Liver (tissue), 8 donors: ENCODE measurements at regions not wholly inside any gene's neighbourhood (a gene's known extent, or its start where the extent isn't known, plus 50 kb on each side); places are given as distances from the start of the nearest gene placed in this dataset.
"Not testable (repeated sequence)": the region's sequence is repeated elsewhere in the genome, so short reads cannot be mapped to it uniquely, and the experiment has no call there.

Experiments used
- DNase-seq: peaks from one replicate; pipeline ENCODE4 v3.0.0-alpha.2; 2017; ENCODE audit warnings: low spot score
- H3K27ac ChIP-seq, 2 donors: one replicate each; pipeline ENCODE4 v1.7.0; 2013; ENCODE audit warnings: inconsistent platforms in 2 of 2, low read length in 2 of 2, control low read depth in 1 of 2, low read depth in 1 of 2, mild to moderate bottlenecking in 1 of 2
- H3K27me3 ChIP-seq, 4 donors: one replicate each; pipeline versions ENCODE4 v1.6.1 to v1.7.0; 2013; ENCODE audit warnings: low read length in 3 of 4, inconsistent platforms in 1 of 4, mild to moderate bottlenecking in 1 of 4, moderate library complexity in 1 of 4; ENCODE audit not compliant: control insufficient read depth in 4 of 4, insufficient read depth in 4 of 4
- H3K36me3 ChIP-seq, 4 donors: one replicate each; pipeline versions ENCODE4 v1.6.1 to v1.7.0; 2013; ENCODE audit warnings: low read length in 3 of 4, mild to moderate bottlenecking in 3 of 4, low read depth in 1 of 4, moderate library complexity in 1 of 4; ENCODE audit not compliant: control insufficient read depth in 4 of 4, insufficient read depth in 3 of 4
- H3K4me1 ChIP-seq, 4 donors: one replicate each; pipeline versions ENCODE4 v1.6.1 to v1.7.0; 2013; ENCODE audit warnings: low read length in 3 of 4, mild to moderate bottlenecking in 3 of 4, moderate library complexity in 1 of 4; ENCODE audit not compliant: control insufficient read depth in 4 of 4, insufficient read depth in 4 of 4
- H3K4me3 ChIP-seq, 3 donors: one replicate each; pipeline versions ENCODE4 v1.6.1 to v1.7.0; 2013; ENCODE audit warnings: low read length in 3 of 3, control low read depth in 1 of 3, low read depth in 1 of 3, mild to moderate bottlenecking in 1 of 3
- H3K9ac ChIP-seq, 2 donors: one replicate each; pipeline ENCODE4 v1.7.0; 2013; ENCODE audit warnings: low read length in 2 of 2, mild to moderate bottlenecking in 2 of 2, moderate library complexity in 2 of 2, control low read depth in 1 of 2, low read depth in 1 of 2
- H3K9me3 ChIP-seq, 4 donors: one replicate each; pipeline versions ENCODE4 v1.6.1 to v1.7.0; 2013; ENCODE audit warnings: low read length in 3 of 4; ENCODE audit not compliant: control insufficient read depth in 4 of 4
- FOXA2 ChIP-seq: IDR thresholded peaks from 2 replicates; pipeline ENCODE4 v1.6.1; 2016; ENCODE audit warnings: antibody characterized with exemption
- GABPA ChIP-seq, 2 donors: IDR thresholded peaks in 1 of 2; conservative IDR thresholded peaks in 1 of 2; 2 replicates each; pipeline ENCODE4 v1.6.1; 2016; ENCODE audit warnings: antibody characterized with exemption in 2 of 2, mild to moderate bottlenecking in 1 of 2, moderate library complexity in 1 of 2
- JUND ChIP-seq, 2 donors: IDR thresholded peaks; 2 replicates each; pipeline ENCODE4 v1.6.1; 2016; ENCODE audit warnings: antibody characterized with exemption in 2 of 2
- NR2F2 ChIP-seq: IDR thresholded peaks from 2 replicates; pipeline ENCODE4 v1.6.1; 2016; ENCODE audit warnings: antibody characterized with exemption
- RAD21 ChIP-seq, 2 donors: IDR thresholded peaks; 2 replicates each; pipeline ENCODE4 v1.6.1; 2016; ENCODE audit warnings: antibody characterized with exemption in 2 of 2, mild to moderate bottlenecking in 2 of 2
- REST ChIP-seq: IDR thresholded peaks from 2 replicates; pipeline ENCODE4 v1.6.1; 2016; ENCODE audit warnings: antibody characterized with exemption, mild to moderate bottlenecking
- RXRA ChIP-seq, 2 donors: IDR thresholded peaks; 2 replicates each; pipeline ENCODE4 v1.6.1; 2017 to 2018; ENCODE audit warnings: antibody characterized with exemption in 2 of 2, mild to moderate bottlenecking in 1 of 2
- SP1 ChIP-seq: IDR thresholded peaks from 2 replicates; pipeline ENCODE4 v1.6.1; 2018; ENCODE audit warnings: antibody characterized with exemption, mild to moderate bottlenecking
- YY1 ChIP-seq: IDR thresholded peaks from 2 replicates; pipeline ENCODE4 v1.6.1; 2016; ENCODE audit warnings: antibody characterized with exemption, mild to moderate bottlenecking
- WGBS: extraction: QIAGEN DNeasy Blood & Tissue Kit; methylation state at CpG from one replicate; pipeline ENCODE4 v1.1.7; 2013; 5-methylcytosine and 5-hydroxymethylcytosine counted together
- TF ChIP-seq, protein P1 (sequence below): IDR thresholded peaks from 2 replicates; pipeline ENCODE4 v1.6.1; 2016; ENCODE audit warnings: antibody characterized with exemption
- TF ChIP-seq, protein P2 (sequence below): IDR thresholded peaks from 2 replicates; pipeline ENCODE4 v1.6.1; 2016; ENCODE audit warnings: antibody characterized with exemption
- TF ChIP-seq, protein P3 (sequence below): fragments of 150-350 bp; IDR thresholded peaks from 2 replicates; pipeline ENCODE4 v1.5.1; 2017; ENCODE audit warnings: improper control_type of control experiment, low read depth, low read length; ENCODE audit not compliant: missing input control
- donor health status: healthy.
- donor health status: healthy.
- donor health status: healthy.
- donor health status: healthy.
- donor health status: healthy.

- no peaks in the 10 kb centered on the region for H3K9me3 ChIP-seq
- H3K36me3 ChIP-seq, result no peaks in the 10 kb centered on the region
- H3K4me3 ChIP-seq, result no peak overlapping the region
- no peak overlapping the region for H3K27ac ChIP-seq
- H3K4me1 ChIP-seq, result no peaks in the 10 kb centered on the region
- no peaks in the 10 kb centered on the region for H3K27me3 ChIP-seq
- H3K9ac ChIP-seq, result no peak overlapping the region
- DNase-seq, result no peak
- TF ChIP-seq JUND (IDR thresholded peaks at IDR 0.05) (no peak), GABPA (IDR thresholded peaks at IDR 0.05 in 1 of 2, conservative IDR thresholded peaks at IDR 0.05 in 1 of 2) (no peak), FOXA2 (no peak), YY1 (no peak)
- TF ChIP-seq, protein P1, sequence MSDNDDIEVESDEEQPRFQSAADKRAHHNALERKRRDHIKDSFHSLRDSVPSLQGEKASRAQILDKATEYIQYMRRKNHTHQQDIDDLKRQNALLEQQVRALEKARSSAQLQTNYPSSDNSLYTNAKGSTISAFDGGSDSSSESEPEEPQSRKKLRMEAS, result no peak
- TF ChIP-seq, protein P2, sequence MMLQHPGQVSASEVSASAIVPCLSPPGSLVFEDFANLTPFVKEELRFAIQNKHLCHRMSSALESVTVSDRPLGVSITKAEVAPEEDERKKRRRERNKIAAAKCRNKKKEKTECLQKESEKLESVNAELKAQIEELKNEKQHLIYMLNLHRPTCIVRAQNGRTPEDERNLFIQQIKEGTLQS, result no peak
- TF ChIP-seq, protein P3, sequence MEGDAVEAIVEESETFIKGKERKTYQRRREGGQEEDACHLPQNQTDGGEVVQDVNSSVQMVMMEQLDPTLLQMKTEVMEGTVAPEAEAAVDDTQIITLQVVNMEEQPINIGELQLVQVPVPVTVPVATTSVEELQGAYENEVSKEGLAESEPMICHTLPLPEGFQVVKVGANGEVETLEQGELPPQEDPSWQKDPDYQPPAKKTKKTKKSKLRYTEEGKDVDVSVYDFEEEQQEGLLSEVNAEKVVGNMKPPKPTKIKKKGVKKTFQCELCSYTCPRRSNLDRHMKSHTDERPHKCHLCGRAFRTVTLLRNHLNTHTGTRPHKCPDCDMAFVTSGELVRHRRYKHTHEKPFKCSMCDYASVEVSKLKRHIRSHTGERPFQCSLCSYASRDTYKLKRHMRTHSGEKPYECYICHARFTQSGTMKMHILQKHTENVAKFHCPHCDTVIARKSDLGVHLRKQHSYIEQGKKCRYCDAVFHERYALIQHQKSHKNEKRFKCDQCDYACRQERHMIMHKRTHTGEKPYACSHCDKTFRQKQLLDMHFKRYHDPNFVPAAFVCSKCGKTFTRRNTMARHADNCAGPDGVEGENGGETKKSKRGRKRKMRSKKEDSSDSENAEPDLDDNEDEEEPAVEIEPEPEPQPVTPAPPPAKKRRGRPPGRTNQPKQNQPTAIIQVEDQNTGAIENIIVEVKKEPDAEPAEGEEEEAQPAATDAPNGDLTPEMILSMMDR, result no peak
- WGBS, result 72% methylated on average over 4 of the region's 4 CpGs
Measured at GRCh38 chr5:112534611-112535255, 115.7 kb upstream of the EPB41L4A start.

DNA sequence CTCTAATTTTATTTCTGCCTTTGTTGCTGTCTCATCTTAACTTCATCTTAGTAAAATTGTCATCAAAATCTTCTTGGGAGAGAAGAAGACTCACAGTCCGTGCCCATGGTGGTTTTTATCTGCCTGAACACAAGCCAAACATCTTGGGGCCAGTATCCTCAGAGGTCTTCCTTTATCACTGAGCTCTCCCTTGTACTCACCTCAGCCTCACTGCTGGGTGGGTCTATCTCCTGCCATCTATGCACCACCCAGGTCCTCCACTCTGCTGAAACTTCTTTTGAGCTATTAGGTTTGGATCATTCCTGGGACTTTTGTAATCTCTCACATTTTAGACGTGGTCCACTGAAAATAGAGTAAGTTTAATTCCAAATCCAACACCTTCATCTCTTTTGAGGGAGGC is 116.3 kb upstream of the EPB41L4A start:
- Histone ChIP-seq H3K4me3 (no peak overlapping the region), H3K27me3 (no peaks in the 10 kb centered on the region), H3K4me1 (no peaks in the 10 kb centered on the region), H3K9ac (no peak overlapping the region), H3K9me3 (no peaks in the 10 kb centered on the region), H3K27ac (no peak overlapping the region), H3K36me3 (no peaks in the 10 kb centered on the region)
- DNase-seq, result no peak
- no peak for TF ChIP-seq RAD21 (IDR thresholded peaks at IDR 0.05)
- 71% methylated on average over 2 of the region's 2 CpGs for WGBS

GRCh38 chr5:112544558-112544957 is 125.5 kb upstream of the EPB41L4A start:
- H3K27me3 ChIP-seq, H3K9me3 ChIP-seq, H3K4me3 ChIP-seq, H3K27ac ChIP-seq, H3K36me3 ChIP-seq, H3K4me1 ChIP-seq, DNase-seq, H3K9ac ChIP-seq: not testable (repeated sequence)
- WGBS, result 83% methylated on average over 3 of the region's 3 CpGs

DNA sequence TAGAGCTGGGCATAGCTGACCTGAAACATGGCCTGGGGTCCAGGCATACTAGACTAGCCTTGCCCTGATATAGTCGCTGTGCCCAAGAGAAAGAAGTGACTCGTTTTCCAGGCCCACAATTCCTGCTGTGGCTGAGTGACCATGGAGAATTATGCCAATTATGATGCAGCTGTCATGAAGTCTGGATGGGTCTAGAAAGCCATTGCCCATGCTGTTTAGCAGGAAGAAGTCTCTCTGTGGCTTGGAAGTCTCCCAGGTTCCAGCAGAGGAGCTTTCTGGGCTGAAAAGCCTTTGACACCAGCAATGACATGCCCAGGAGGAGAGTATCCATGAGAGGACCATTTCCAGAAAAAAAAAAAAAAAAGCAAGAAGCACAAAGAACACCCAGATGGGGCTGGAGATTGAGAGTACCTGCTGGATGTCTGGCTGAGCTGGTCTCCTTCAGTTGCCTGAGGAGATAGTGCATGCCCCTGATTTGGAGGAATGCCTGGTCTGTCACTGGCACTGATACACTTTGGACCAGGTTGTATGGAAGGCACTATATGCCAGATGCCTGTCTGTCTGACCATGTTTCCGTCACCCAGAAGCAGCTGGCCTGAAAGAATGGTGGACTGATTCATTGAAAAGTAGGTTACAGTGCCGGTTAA is 128.0 kb upstream of the EPB41L4A start:
- WGBS, result 92% methylated on average over 4 of the region's 4 CpGs
- H3K4me1 ChIP-seq, result no peaks in the 10 kb centered on the region
- no peak for DNase-seq
- H3K36me3 ChIP-seq, result no peaks in the 10 kb centered on the region
- no peak overlapping the region for H3K9ac ChIP-seq
- H3K27ac ChIP-seq, result no peak overlapping the region
- H3K4me3 ChIP-seq, result no peak overlapping the region
- H3K27me3 ChIP-seq, result no peaks in the 10 kb centered on the region
- no peaks in the 10 kb centered on the region for H3K9me3 ChIP-seq
- no peak for TF ChIP-seq RXRA (IDR thresholded peaks at IDR 0.05)
- TF ChIP-seq, protein P1, result no peak
- no peak for TF ChIP-seq REST
- TF ChIP-seq, protein P3, result no peak
- TF ChIP-seq SP1, result no peak
- TF ChIP-seq, protein P2, result no peak
- TF ChIP-seq GABPA (IDR thresholded peaks at IDR 0.05 in 1 of 2, conservative IDR thresholded peaks at IDR 0.05 in 1 of 2), result no peak
- TF ChIP-seq NR2F2, result no peak
- TF ChIP-seq JUND (IDR thresholded peaks at IDR 0.05), result no peak
